RWPE2 (cell line): ENCODE measurements at regions not wholly inside any gene's neighbourhood (a gene's known extent, or its start where the extent isn't known, plus 50 kb on each side); places are given as distances from the start of the nearest gene placed in this dataset.
A peak's percentile ranks its signal among the peaks of the same experiment; 100 is the strongest.
"Not testable (repeated sequence)": the region's sequence is repeated elsewhere in the genome, so short reads cannot be mapped to it uniquely, and the experiment has no call there.

Experiments
- ATAC-seq: fragments of 200-7000 bp; cut with Tn5 transposase; 3 replicates; pipeline ENCODE4 v1.9.1; 2021; ENCODE audit warnings: low read depth
- DNase-seq: peaks from one replicate; pipeline ENCODE4 v3.0.0-alpha.2; 2020; ENCODE audit warnings: low spot score
- H3K27ac ChIP-seq: fragments of 450-650 bp; 2 replicates; pipeline ENCODE4 v1.5.1; 2017; ENCODE audit warnings: mild to moderate bottlenecking; ENCODE audit not compliant: poor library complexity, severe bottlenecking
- H3K27me3 ChIP-seq: fragments of 250-450 bp; sonication (Bioruptor Pico); 2 replicates; pipeline ENCODE4 v1.5.1; 2021; ENCODE audit warnings: mild to moderate bottlenecking, moderate library complexity; ENCODE audit not compliant: insufficient read depth, poor library complexity, severe bottlenecking
- H3K36me3 ChIP-seq: fragments of 250-450 bp; sonication (Bioruptor Pico); 2 replicates; pipeline ENCODE4 v1.5.1; 2020; ENCODE audit warnings: low read depth, mild to moderate bottlenecking, moderate library complexity
- H3K4me1 ChIP-seq: fragments of 250-450 bp; sonication (Bioruptor Pico); 2 replicates; pipeline ENCODE4 v1.5.1; 2021; ENCODE audit warnings: mild to moderate bottlenecking, moderate library complexity; ENCODE audit not compliant: insufficient read depth, poor library complexity, severe bottlenecking
- H3K4me3 ChIP-seq: fragments of 250-450 bp; sonication (Bioruptor Pico); 2 replicates; pipeline ENCODE4 v1.5.1; 2021; ENCODE audit warnings: mild to moderate bottlenecking, moderate library complexity; ENCODE audit not compliant: severe bottlenecking
- H3K9me3 ChIP-seq: fragments of 250-450 bp; sonication (Bioruptor Pico); 2 replicates; pipeline ENCODE4 v1.5.1; 2021; ENCODE audit warnings: mild to moderate bottlenecking, moderate library complexity; ENCODE audit not compliant: severe bottlenecking
- CTCF ChIP-seq: fragments of 450-650 bp; IDR thresholded peaks from one replicate; pipeline ENCODE4 v1.5.1; 2017; ENCODE audit warnings: mild to moderate bottlenecking, moderate library complexity; ENCODE audit not compliant: poor library complexity, severe bottlenecking

DNA sequence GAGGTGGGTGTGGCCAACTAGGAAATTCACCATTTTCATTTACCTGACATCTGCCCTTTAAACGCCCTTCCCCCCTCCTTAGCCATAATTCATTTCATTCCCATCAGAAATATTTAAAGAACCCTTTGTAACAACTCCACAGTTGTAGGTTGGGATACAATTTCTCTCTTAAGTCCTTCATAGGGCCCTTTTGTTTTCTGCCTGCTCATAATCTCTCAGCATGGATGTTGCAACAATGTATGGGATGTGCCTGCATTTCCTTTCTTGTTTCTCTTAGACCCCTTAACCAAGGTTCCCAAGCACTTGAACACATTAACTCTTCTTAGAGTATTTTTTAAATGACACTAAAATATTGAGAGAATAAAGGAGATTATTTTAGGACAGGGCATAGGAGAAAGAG, 51.7 kb upstream of the MYO10 start:
- DNase-seq (no peak), ATAC-seq (no peak)
- Histone ChIP-seq H3K4me3 (no peak overlapping the region), H3K4me1 (peaks cover 2% of the 10 kb centered on the region), H3K27me3 (no peaks in the 10 kb centered on the region), H3K27ac (no peak overlapping the region), H3K36me3 (no peaks in the 10 kb centered on the region), H3K9me3 (no peaks in the 10 kb centered on the region)
- no peak for TF ChIP-seq CTCF

GRCh38 chr5:16990817-16991520, 54.9 kb upstream of the MYO10 start:
- H3K4me1 ChIP-seq, H3K4me3 ChIP-seq, H3K9me3 ChIP-seq, H3K27me3 ChIP-seq, DNase-seq, ATAC-seq, H3K36me3 ChIP-seq, H3K27ac ChIP-seq: not testable (repeated sequence)

DNA sequence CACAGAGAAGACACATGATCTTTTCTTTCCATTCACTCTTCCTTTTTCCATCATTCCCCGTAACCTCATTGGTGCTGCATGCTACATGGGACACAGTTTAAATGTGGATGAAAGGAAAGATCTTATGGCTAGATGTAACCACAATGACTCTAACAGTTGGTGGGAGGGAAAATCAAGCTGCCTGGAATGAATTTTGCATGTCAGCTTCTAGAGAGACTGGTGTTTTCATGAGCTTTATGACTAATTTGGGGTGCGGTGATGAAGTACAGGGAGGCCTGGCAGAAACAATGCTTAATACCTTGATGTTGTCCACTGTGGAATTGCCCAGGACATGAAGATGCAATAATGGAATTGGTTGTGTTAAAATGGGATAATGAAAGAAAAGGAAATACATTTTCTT, 55.9 kb upstream of the MYO10 start:
- no peak for TF ChIP-seq CTCF
- Histone ChIP-seq H3K27ac (no peak overlapping the region), H3K9me3 (no peaks in the 10 kb centered on the region), H3K27me3 (no peaks in the 10 kb centered on the region), H3K4me3 (no peak overlapping the region), H3K36me3 (no peaks in the 10 kb centered on the region), H3K4me1 (peaks cover 2% of the 10 kb centered on the region)
- ATAC-seq (peak; percentile 81), DNase-seq (no peak)

DNA sequence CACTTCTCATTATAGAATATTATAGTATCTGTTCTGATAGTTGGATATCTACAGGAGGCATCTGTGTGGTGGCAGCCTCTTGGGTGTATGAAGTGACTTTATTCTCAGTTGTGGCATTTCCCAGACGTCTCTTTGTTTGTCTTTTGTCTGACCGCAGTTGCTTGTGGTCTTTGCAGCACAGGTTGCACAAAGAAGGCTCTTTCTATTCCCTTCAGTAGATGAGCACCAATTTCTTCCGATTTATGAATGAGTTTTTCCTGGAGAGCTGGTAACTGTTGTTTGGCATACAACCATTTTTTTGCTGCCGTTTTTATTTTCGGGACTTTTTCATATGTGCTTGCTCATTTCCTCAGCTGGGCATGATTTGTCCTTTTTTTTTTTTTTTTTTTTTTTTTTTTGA, 56.4 kb upstream of the MYO10 start:
- ATAC-seq (peak; percentile 17; the same call in 1 of the 3 replicates), DNase-seq (no peak)
- Histone ChIP-seq H3K27ac (no peak overlapping the region), H3K4me1 (peaks cover 2% of the 10 kb centered on the region), H3K27me3 (no peaks in the 10 kb centered on the region), H3K4me3 (no peak overlapping the region), H3K36me3 (no peaks in the 10 kb centered on the region), H3K9me3 (no peaks in the 10 kb centered on the region)
- TF ChIP-seq CTCF = no peak

DNA sequence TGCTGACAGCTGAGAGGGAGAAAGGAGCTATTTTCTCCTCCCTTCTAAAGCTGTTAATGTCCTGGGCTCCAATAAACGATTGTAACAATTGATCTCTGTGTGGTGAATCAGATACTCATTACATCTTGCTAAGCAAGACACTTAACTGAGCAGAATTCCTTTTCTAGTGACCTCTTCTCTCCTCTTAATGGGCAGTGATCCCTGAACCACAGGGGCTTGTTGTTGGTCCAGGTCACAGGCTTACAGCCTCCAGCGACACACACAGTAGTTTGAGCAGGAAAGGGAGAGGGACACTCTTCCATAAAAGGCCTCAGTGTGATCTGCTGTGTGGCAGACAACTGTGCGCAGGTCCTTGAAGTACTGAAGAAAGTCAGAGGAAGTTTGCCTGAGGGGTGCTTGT, 58.5 kb upstream of the MYO10 start:
- Histone ChIP-seq H3K27ac (no peak overlapping the region), H3K36me3 (no peaks in the 10 kb centered on the region), H3K27me3 (no peaks in the 10 kb centered on the region), H3K4me1 (peaks cover 2% of the 10 kb centered on the region), H3K9me3 (no peaks in the 10 kb centered on the region), H3K4me3 (no peak overlapping the region)
- ATAC-seq = no peak
- DNase-seq = no peak
- no peak for TF ChIP-seq CTCF
